Suprapubic skin (tissue), 4 donors: ENCODE measurements at regions not wholly inside any gene's neighbourhood (a gene's known extent, or its start where the extent isn't known, plus 50 kb on each side); places are given as distances from the start of the nearest gene placed in this dataset.

Experiments
- DNase-seq, 2 donors: peaks; one replicate each; pipeline ENCODE4 v3.0.0-alpha.2; 2019; ENCODE audit warnings: low spot score in 2 of 2
- H3K27ac ChIP-seq: fragments of 200-600 bp; sonication (generic); one replicate; pipeline ENCODE4 v1.5.1; 2019
- H3K27me3 ChIP-seq: fragments of 200-600 bp; sonication (generic); one replicate; pipeline ENCODE4 v1.5.1; 2019
- H3K36me3 ChIP-seq: fragments of 200-600 bp; sonication (generic); one replicate; pipeline ENCODE4 v1.5.1; 2019
- H3K4me1 ChIP-seq: fragments of 200-600 bp; sonication (generic); one replicate; pipeline ENCODE4 v1.5.1; 2019
- H3K4me3 ChIP-seq: fragments of 200-600 bp; sonication (generic); one replicate; pipeline ENCODE4 v1.5.1; 2019; ENCODE audit warnings: mild to moderate bottlenecking
- H3K9me3 ChIP-seq: fragments of 200-600 bp; sonication (generic); one replicate; pipeline ENCODE4 v1.5.1; 2019
- EP300 ChIP-seq: sonication (generic); formaldehyde crosslinking; IDR thresholded peaks from one replicate; pipeline ENCODE4 v1.6.1; 2017; ENCODE audit warnings: antibody characterized with exemption
- POLR2A ChIP-seq, 2 donors: fragments of 450-650 bp; IDR thresholded peaks; one replicate each; pipeline ENCODE4 v1.6.1; 2017; ENCODE audit warnings: antibody characterized with exemption in 2 of 2, mild to moderate bottlenecking in 2 of 2, moderate library complexity in 2 of 2
- POLR2AphosphoS5 ChIP-seq, 3 donors: sonication (generic); formaldehyde crosslinking; IDR thresholded peaks; one replicate each; pipeline ENCODE4 v1.6.1; 2017; ENCODE audit warnings: antibody characterized with exemption in 3 of 3
- WGBS: methylation state at CpG from one replicate; pipeline ENCODE4 v1.1.5; 2018; 5-methylcytosine and 5-hydroxymethylcytosine counted together
- TF ChIP-seq, protein P1 (sequence below), 2 donors: fragments of 200-600 bp in 1 of 2; fragments of 450-650 bp in 1 of 2; sonication (generic) in 1 of 2; IDR thresholded peaks; one replicate each; pipeline ENCODE4 v1.5.1; 2016 to 2019; ENCODE audit warnings: antibody characterized with exemption in 2 of 2, mild to moderate bottlenecking in 1 of 2, moderate library complexity in 1 of 2

DNA sequence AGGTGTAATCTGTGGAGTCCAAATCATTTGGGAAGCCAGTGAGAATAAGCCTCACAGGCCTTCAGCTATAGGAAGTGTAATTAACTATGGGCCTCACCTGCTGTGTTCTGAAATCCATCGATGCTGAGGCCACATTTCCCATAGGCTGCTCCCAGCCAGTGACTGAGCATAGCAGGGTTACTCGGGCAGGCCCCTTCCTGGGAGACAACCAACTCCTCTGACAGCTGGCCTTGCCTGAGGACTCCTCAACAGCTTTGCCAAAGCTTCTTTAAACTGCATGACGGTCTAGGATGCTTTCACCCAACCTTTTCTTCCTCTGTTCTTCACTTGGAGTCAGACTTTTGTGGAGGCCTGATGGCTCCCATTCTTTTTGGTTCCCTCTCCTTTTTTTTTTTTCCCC, 63.8 kb upstream of the SMNDC1 start:
- Histone ChIP-seq H3K4me1 (peaks cover 11% of the 10 kb centered on the region), H3K9me3 (no peaks in the 10 kb centered on the region), H3K27ac (no peak overlapping the region), H3K36me3 (no peaks in the 10 kb centered on the region), H3K4me3 (no peak overlapping the region), H3K27me3 (no peaks in the 10 kb centered on the region)
- DNase-seq = no peak
- 50% methylated on average over 3 of the region's 3 CpGs for WGBS
- TF ChIP-seq POLR2AphosphoS5 (IDR thresholded peaks at IDR 0.05) (no peak), POLR2A (IDR thresholded peaks at IDR 0.05) (no peak), EP300 (no peak)
- TF ChIP-seq, protein P1, sequence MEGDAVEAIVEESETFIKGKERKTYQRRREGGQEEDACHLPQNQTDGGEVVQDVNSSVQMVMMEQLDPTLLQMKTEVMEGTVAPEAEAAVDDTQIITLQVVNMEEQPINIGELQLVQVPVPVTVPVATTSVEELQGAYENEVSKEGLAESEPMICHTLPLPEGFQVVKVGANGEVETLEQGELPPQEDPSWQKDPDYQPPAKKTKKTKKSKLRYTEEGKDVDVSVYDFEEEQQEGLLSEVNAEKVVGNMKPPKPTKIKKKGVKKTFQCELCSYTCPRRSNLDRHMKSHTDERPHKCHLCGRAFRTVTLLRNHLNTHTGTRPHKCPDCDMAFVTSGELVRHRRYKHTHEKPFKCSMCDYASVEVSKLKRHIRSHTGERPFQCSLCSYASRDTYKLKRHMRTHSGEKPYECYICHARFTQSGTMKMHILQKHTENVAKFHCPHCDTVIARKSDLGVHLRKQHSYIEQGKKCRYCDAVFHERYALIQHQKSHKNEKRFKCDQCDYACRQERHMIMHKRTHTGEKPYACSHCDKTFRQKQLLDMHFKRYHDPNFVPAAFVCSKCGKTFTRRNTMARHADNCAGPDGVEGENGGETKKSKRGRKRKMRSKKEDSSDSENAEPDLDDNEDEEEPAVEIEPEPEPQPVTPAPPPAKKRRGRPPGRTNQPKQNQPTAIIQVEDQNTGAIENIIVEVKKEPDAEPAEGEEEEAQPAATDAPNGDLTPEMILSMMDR (IDR thresholded peaks at IDR 0.05) = no peak

DNA sequence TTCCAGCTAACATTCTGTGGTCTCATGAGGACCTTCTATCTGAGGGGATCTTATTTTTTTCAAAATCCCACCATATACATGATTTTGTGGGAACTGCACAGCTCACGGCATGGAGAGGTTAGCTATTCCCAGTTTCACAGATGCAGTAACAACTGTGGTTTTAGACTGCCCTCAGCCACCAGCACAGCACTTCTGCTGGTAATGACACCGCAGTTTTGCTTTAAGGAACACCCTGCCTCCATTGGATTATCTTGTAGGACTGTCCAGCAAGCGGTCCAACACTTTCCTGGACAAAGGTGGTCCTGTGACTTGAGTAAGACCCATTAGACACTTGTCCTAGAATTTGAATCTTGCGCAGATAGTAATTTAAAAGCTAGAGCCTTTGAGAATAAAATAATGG, 65.3 kb upstream of the SMNDC1 start:
- no peak for DNase-seq
- H3K4me1 ChIP-seq = no peaks in the 10 kb centered on the region
- 72% methylated on average over 4 of the region's 4 CpGs for WGBS
- H3K36me3 ChIP-seq = no peaks in the 10 kb centered on the region
- H3K9me3 ChIP-seq = no peaks in the 10 kb centered on the region
- no peak overlapping the region for H3K27ac ChIP-seq
- H3K4me3 ChIP-seq = no peak overlapping the region
- TF ChIP-seq, protein P1 (IDR thresholded peaks at IDR 0.05) = no peak
- TF ChIP-seq POLR2A (IDR thresholded peaks at IDR 0.05) (no peak), POLR2AphosphoS5 (IDR thresholded peaks at IDR 0.05) (no peak), EP300 (no peak)
- no peaks in the 10 kb centered on the region for H3K27me3 ChIP-seq

DNA sequence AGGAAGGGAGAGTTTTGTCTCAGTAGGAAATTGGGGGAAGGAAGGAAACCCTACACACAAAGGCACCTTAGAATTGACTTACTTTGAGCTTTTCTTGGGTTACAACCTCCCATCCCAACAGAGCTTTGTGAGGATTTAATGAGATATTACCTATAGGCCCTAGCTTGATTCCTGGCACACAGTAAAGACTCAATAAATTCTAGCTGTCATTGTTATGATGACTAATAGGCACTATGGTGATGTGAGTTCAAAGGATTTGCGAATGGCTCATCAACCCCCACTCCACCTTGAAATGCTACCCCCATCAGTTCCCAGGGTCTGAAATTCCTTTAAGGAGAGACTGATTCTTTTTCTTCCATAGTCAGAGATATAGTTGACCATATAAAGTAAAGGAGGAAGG, 67.9 kb upstream of the SMNDC1 start:
- Histone ChIP-seq H3K27me3 (no peaks in the 10 kb centered on the region), H3K4me3 (no peak overlapping the region), H3K4me1 (peaks cover 4% of the 10 kb centered on the region), H3K27ac (no peak overlapping the region), H3K36me3 (no peaks in the 10 kb centered on the region), H3K9me3 (no peaks in the 10 kb centered on the region)
- no peak for TF ChIP-seq POLR2AphosphoS5 (IDR thresholded peaks at IDR 0.05)
- no peak for TF ChIP-seq POLR2A (IDR thresholded peaks at IDR 0.05)
- TF ChIP-seq, protein P1 (IDR thresholded peaks at IDR 0.05) = no peak
- TF ChIP-seq EP300 = no peak
- 61% methylated on average over 1 of the region's 1 CpG for WGBS
- DNase-seq = no peak

DNA sequence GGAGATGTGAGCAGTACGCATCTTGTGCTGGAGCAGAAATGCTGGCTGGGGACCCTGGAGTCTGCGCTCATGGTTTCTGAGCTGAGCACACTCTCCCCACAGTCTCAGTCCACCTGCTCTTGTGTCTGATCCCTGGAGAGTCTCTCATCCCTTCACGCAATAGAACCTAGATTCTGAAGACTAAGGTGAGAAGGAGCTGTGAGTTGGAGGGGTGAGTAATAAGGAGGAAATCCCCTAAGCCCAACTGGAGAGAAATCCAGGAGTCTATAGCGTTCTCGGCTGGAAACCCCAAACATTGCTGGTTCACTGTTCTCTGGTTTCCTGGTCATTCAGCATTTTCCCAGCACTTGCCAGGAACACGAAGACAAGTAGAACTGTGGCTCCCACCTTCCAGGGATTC, 68.3 kb upstream of the SMNDC1 start:
- H3K27ac ChIP-seq = no peak overlapping the region
- no peak for TF ChIP-seq POLR2AphosphoS5 (IDR thresholded peaks at IDR 0.05)
- no peak for TF ChIP-seq EP300
- no peak for TF ChIP-seq POLR2A (IDR thresholded peaks at IDR 0.05)
- TF ChIP-seq, protein P1 (IDR thresholded peaks at IDR 0.05) = no peak
- no peaks in the 10 kb centered on the region for H3K36me3 ChIP-seq
- peaks cover 4% of the 10 kb centered on the region for H3K4me1 ChIP-seq
- DNase-seq = no peak
- WGBS = 86% methylated on average over 6 of the region's 6 CpGs
- H3K9me3 ChIP-seq = no peaks in the 10 kb centered on the region
- no peaks in the 10 kb centered on the region for H3K27me3 ChIP-seq
- H3K4me3 ChIP-seq = no peak overlapping the region

DNA sequence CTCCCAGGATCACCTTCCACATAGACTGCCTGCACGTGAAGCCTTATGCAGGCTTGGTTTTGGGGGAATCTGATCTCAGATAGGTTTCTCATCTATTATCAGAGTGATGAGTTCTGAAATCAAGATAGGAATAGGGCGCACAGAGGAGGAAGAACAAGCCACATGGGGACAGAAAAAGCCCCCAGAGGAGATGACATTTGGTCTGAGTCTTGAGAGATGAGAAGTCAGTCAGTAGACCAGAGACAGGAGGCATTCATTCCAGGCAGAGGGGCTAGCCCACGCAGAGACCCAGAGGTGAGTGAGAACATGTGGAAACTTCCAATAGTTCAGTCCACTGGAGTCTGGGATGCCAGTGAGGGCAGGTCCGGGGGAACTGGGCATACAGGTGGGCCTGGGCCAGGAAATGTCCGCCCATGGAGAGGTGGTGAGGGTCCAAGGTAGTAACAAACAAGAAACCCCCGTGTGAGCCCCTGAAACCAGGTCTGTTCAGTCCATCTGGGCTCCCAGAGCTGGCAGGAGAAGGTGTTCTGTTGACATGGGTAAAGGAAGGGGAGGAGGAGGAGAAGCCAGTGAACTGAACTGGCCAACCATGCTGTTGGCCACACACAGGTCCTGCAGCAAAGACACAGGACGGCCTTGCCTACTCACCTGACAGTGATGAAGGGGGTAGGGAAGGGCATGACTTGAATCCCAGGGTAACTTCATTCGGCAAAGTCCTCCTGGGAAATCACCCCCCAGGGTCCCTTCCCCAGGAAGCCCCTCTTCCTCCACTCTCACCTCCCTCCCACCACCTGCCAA, 69.3 kb upstream of the SMNDC1 start:
- H3K9me3 ChIP-seq = no peaks in the 10 kb centered on the region
- no peak overlapping the region for H3K4me3 ChIP-seq
- no peaks in the 10 kb centered on the region for H3K36me3 ChIP-seq
- H3K27me3 ChIP-seq = no peaks in the 10 kb centered on the region
- H3K4me1 ChIP-seq = peaks cover 4% of the 10 kb centered on the region
- TF ChIP-seq POLR2A (IDR thresholded peaks at IDR 0.05) (no peak), POLR2AphosphoS5 (IDR thresholded peaks at IDR 0.05) (no peak), EP300 (no peak)
- TF ChIP-seq, protein P1 (IDR thresholded peaks at IDR 0.05) = no peak
- no peak overlapping the region for H3K27ac ChIP-seq
- no peak for DNase-seq
- WGBS = 88% methylated on average over 8 of the region's 8 CpGs
